ENCODE measurements at regions not wholly inside any gene's neighbourhood (a gene's known extent, or its start where the extent isn't known, plus 50 kb on each side); places are given as distances from the start of the nearest gene placed in this dataset.

GRCh38 chrX:23168291-23168690, 166.4 kb upstream of the PTCHD1 start:
- Mint-ChIP-seq H3K36me3 (ENCODE audit: low read depth) (no peaks in the 10 kb centered on the region), H3K4me3 (no peak overlapping the region), H3K4me1 (ENCODE audit: low read depth) (no peaks in the 10 kb centered on the region), H3K27me3 (ENCODE audit: low read depth) (no peaks in the 10 kb centered on the region), H3K9me3 (no peaks in the 10 kb centered on the region), H3K27ac (no peak overlapping the region)
- no peak for DNase-seq (ENCODE audit: low spot score)

- no peaks in the 10 kb centered on the region for H3K36me3 Mint-ChIP-seq (ENCODE audit: low read depth)
- H3K4me3 Mint-ChIP-seq, result no peak overlapping the region
- no peaks in the 10 kb centered on the region for H3K27me3 Mint-ChIP-seq (ENCODE audit: low read depth)
- DNase-seq (ENCODE audit: low spot score), result no peak
- no peak overlapping the region for H3K27ac Mint-ChIP-seq
- H3K9me3 Mint-ChIP-seq, result no peaks in the 10 kb centered on the region
- H3K4me1 Mint-ChIP-seq (ENCODE audit: low read depth), result no peaks in the 10 kb centered on the region
These were observed 148.7 kb upstream of the PTCHD1 start for GRCh38 chrX:23185951-23186350.

- DNase-seq (ENCODE audit: low spot score), result no peak
- no peaks in the 10 kb centered on the region for H3K27me3 Mint-ChIP-seq (ENCODE audit: low read depth)
- no peaks in the 10 kb centered on the region for H3K9me3 Mint-ChIP-seq
- H3K4me3 Mint-ChIP-seq, result no peak overlapping the region
- no peak overlapping the region for H3K27ac Mint-ChIP-seq
- no peaks in the 10 kb centered on the region for H3K4me1 Mint-ChIP-seq (ENCODE audit: low read depth)
- H3K36me3 Mint-ChIP-seq (ENCODE audit: low read depth), result no peaks in the 10 kb centered on the region
These were observed 146.8 kb upstream of the PTCHD1 start for GRCh38 chrX:23187819-23188218.

GRCh38 chrX:23194885-23195554, 139.6 kb upstream of the PTCHD1 start:
- no peaks in the 10 kb centered on the region for H3K27me3 Mint-ChIP-seq (ENCODE audit: low read depth)
- no peak overlapping the region for H3K4me3 Mint-ChIP-seq
- H3K9me3 Mint-ChIP-seq, result no peaks in the 10 kb centered on the region
- DNase-seq (ENCODE audit: low spot score), result no peak
- H3K27ac Mint-ChIP-seq, result no peak overlapping the region
- H3K4me1 Mint-ChIP-seq (ENCODE audit: low read depth), result no peaks in the 10 kb centered on the region
- H3K36me3 Mint-ChIP-seq (ENCODE audit: low read depth), result no peaks in the 10 kb centered on the region

- H3K9me3 Mint-ChIP-seq, result no peaks in the 10 kb centered on the region
- no peak for DNase-seq (ENCODE audit: low spot score)
- H3K36me3 Mint-ChIP-seq (ENCODE audit: low read depth), result no peaks in the 10 kb centered on the region
- H3K4me1 Mint-ChIP-seq (ENCODE audit: low read depth), result no peaks in the 10 kb centered on the region
- H3K27ac Mint-ChIP-seq, result no peak overlapping the region
- no peaks in the 10 kb centered on the region for H3K27me3 Mint-ChIP-seq (ENCODE audit: low read depth)
- H3K4me3 Mint-ChIP-seq, result no peak overlapping the region
These were observed 138.9 kb upstream of the PTCHD1 start for GRCh38 chrX:23195761-23196160.

GRCh38 chrX:23201706-23202105, 132.9 kb upstream of the PTCHD1 start:
- Mint-ChIP-seq H3K4me1 (ENCODE audit: low read depth) (no peaks in the 10 kb centered on the region), H3K36me3 (ENCODE audit: low read depth) (no peaks in the 10 kb centered on the region), H3K27me3 (ENCODE audit: low read depth) (no peaks in the 10 kb centered on the region), H3K4me3 (no peak overlapping the region), H3K9me3 (no peaks in the 10 kb centered on the region), H3K27ac (no peak overlapping the region)
- DNase-seq (ENCODE audit: low spot score), result no peak

GRCh38 chrX:23202326-23202725, 132.3 kb upstream of the PTCHD1 start:
- Mint-ChIP-seq H3K4me3 (no peak overlapping the region), H3K9me3 (no peaks in the 10 kb centered on the region), H3K36me3 (ENCODE audit: low read depth) (no peaks in the 10 kb centered on the region), H3K27ac (no peak overlapping the region), H3K4me1 (ENCODE audit: low read depth) (no peaks in the 10 kb centered on the region), H3K27me3 (ENCODE audit: low read depth) (no peaks in the 10 kb centered on the region)
- no peak for DNase-seq (ENCODE audit: low spot score)

GRCh38 chrX:23223169-23223568, 111.5 kb upstream of the PTCHD1 start:
- H3K36me3 Mint-ChIP-seq (ENCODE audit: low read depth), result no peaks in the 10 kb centered on the region
- H3K4me3 Mint-ChIP-seq, result no peak overlapping the region
- no peaks in the 10 kb centered on the region for H3K9me3 Mint-ChIP-seq
- no peaks in the 10 kb centered on the region for H3K27me3 Mint-ChIP-seq (ENCODE audit: low read depth)
- H3K4me1 Mint-ChIP-seq (ENCODE audit: low read depth), result no peaks in the 10 kb centered on the region
- DNase-seq (ENCODE audit: low spot score), result no peak
- H3K27ac Mint-ChIP-seq, result no peak overlapping the region

- H3K4me3 Mint-ChIP-seq, result peak overlapping the region; percentile 12
These were observed 106.2 kb upstream of the PTCHD1 start for GRCh38 chrX:23228454-23228853.

GRCh38 chrX:23228950-23229448, 105.7 kb upstream of the PTCHD1 start:
- no peak for DNase-seq (ENCODE audit: low spot score)
- Mint-ChIP-seq H3K4me3 (peak overlapping the region; percentile 12), H3K27me3 (ENCODE audit: low read depth) (no peaks in the 10 kb centered on the region), H3K36me3 (ENCODE audit: low read depth) (no peaks in the 10 kb centered on the region), H3K27ac (no peak overlapping the region), H3K4me1 (ENCODE audit: low read depth) (peaks cover 3% of the 10 kb centered on the region), H3K9me3 (no peaks in the 10 kb centered on the region)

More at GRCh38 chrX:23228454-23228853, 106.2 kb upstream of the PTCHD1 start:
- Mint-ChIP-seq H3K4me1 (ENCODE audit: low read depth) (peaks cover 3% of the 10 kb centered on the region), H3K27me3 (ENCODE audit: low read depth) (no peaks in the 10 kb centered on the region), H3K36me3 (ENCODE audit: low read depth) (no peaks in the 10 kb centered on the region), H3K9me3 (no peaks in the 10 kb centered on the region), H3K27ac (no peak overlapping the region)
- no peak for DNase-seq (ENCODE audit: low spot score)

- H3K27ac Mint-ChIP-seq, result no peak overlapping the region
- H3K27me3 Mint-ChIP-seq (ENCODE audit: low read depth), result no peaks in the 10 kb centered on the region
- no peak overlapping the region for H3K4me3 Mint-ChIP-seq
- H3K4me1 Mint-ChIP-seq (ENCODE audit: low read depth), result no peaks in the 10 kb centered on the region
- DNase-seq (ENCODE audit: low spot score), result no peak
- no peaks in the 10 kb centered on the region for H3K36me3 Mint-ChIP-seq (ENCODE audit: low read depth)
- H3K9me3 Mint-ChIP-seq, result peaks cover 3% of the 10 kb centered on the region
These were observed 99.6 kb upstream of the PTCHD1 start for GRCh38 chrX:23235051-23235450.

- Mint-ChIP-seq H3K36me3 (ENCODE audit: low read depth) (no peaks in the 10 kb centered on the region), H3K27ac (no peak overlapping the region), H3K4me3 (no peak overlapping the region), H3K27me3 (ENCODE audit: low read depth) (no peaks in the 10 kb centered on the region), H3K9me3 (peaks cover 6% of the 10 kb centered on the region), H3K4me1 (ENCODE audit: low read depth) (no peaks in the 10 kb centered on the region)
- no peak for DNase-seq (ENCODE audit: low spot score)
These were observed 88.6 kb upstream of the PTCHD1 start for GRCh38 chrX:23246001-23246400.

GRCh38 chrX:23248187-23248586, 86.5 kb upstream of the PTCHD1 start:
- H3K9me3 Mint-ChIP-seq, result peaks cover 6% of the 10 kb centered on the region
- H3K27ac Mint-ChIP-seq, result no peak overlapping the region
- DNase-seq (ENCODE audit: low spot score), result no peak
- H3K27me3 Mint-ChIP-seq (ENCODE audit: low read depth), result no peaks in the 10 kb centered on the region
- H3K36me3 Mint-ChIP-seq (ENCODE audit: low read depth), result no peaks in the 10 kb centered on the region
- no peaks in the 10 kb centered on the region for H3K4me1 Mint-ChIP-seq (ENCODE audit: low read depth)
- H3K4me3 Mint-ChIP-seq, result no peak overlapping the region

GRCh38 chrX:23251043-23251442, 83.6 kb upstream of the PTCHD1 start:
- Mint-ChIP-seq H3K36me3 (ENCODE audit: low read depth) (no peaks in the 10 kb centered on the region), H3K9me3 (peaks cover 6% of the 10 kb centered on the region), H3K27ac (no peak overlapping the region), H3K4me3 (no peak overlapping the region), H3K27me3 (ENCODE audit: low read depth) (no peaks in the 10 kb centered on the region), H3K4me1 (ENCODE audit: low read depth) (no peaks in the 10 kb centered on the region)
- no peak for DNase-seq (ENCODE audit: low spot score)

GRCh38 chrX:23263892-23264291, 70.8 kb upstream of the PTCHD1 start:
- Mint-ChIP-seq H3K9me3 (no peaks in the 10 kb centered on the region), H3K36me3 (ENCODE audit: low read depth) (no peaks in the 10 kb centered on the region), H3K4me3 (no peak overlapping the region), H3K4me1 (ENCODE audit: low read depth) (no peaks in the 10 kb centered on the region), H3K27ac (no peak overlapping the region), H3K27me3 (ENCODE audit: low read depth) (no peaks in the 10 kb centered on the region)
- DNase-seq (ENCODE audit: low spot score), result no peak
